Endothelial cell of umbilical vein (primary cell): ENCODE measurements at regions not wholly inside any gene's neighbourhood (a gene's known extent, or its start where the extent isn't known, plus 50 kb on each side); places are given as distances from the start of the nearest gene placed in this dataset.

ENCODE experiments used
- BruUV-seq: library from RNA; stranded (reverse); fragments of 400-500 nt; replicated peaks from 2 replicates; lab custom pipeline; 2021; lab: Mats Ljungman, UMichigan
- CTCF ChIA-PET: fragments of 300-600, 350-600 bp; sonication (Branson Sonifier 250); formaldehyde crosslinking; loops from one replicate; lab custom pipeline; 2021; ENCODE audit warnings: antibody characterized with exemption, inconsistent platforms; lab: Charles Lee
- POLR2A ChIA-PET: fragments of 300-600, 350-600 bp; sonication (Branson Sonifier 250); formaldehyde crosslinking; loops from one replicate; lab custom pipeline; 2021; ENCODE audit warnings: antibody characterized with exemption, inconsistent platforms; lab: Charles Lee
- DNase-seq: peaks from one replicate; pipeline ENCODE4 v3.0.0-alpha.2; 2011; ENCODE audit warnings: low read depth, low spot score
- FAIRE-seq: peaks from 2 replicates; lab custom pipeline; 2011; peaks lifted over from hg19 to GRCh38; lab: Jason Lieb, UNC
- H2AFZ ChIP-seq: 2 replicates; pipeline ENCODE4 v1.6.0; 2012; ENCODE audit warnings: low read depth, low read length, control low read depth, inconsistent platforms
- H3K27ac ChIP-seq: 2 replicates; pipeline ENCODE4 v1.5.1; 2011; ENCODE audit warnings: low read depth, mild to moderate bottlenecking, control low read depth, low read length, moderate library complexity; ENCODE audit not compliant: insufficient read depth
- H3K27me3 ChIP-seq, 2 experiments: 2 replicates each; pipeline versions ENCODE4 v1.6.0 to v1.6.1; 2011; ENCODE audit warnings: low read length in 2 of 2, mixed read lengths in 1 of 2; ENCODE audit not compliant: control insufficient read depth in 2 of 2, insufficient read depth in 2 of 2
- H3K36me3 ChIP-seq, 2 experiments: 2 replicates in 1 of 2; 3 replicates in 1 of 2; pipeline ENCODE4 v1.5.1; 2011; ENCODE audit warnings: low read length in 2 of 2, mild to moderate bottlenecking in 1 of 2, moderate library complexity in 1 of 2; ENCODE audit not compliant: control insufficient read depth in 2 of 2, insufficient read depth in 2 of 2; ENCODE audit errors: extremely low read depth in 1 of 2
- H3K4me1 ChIP-seq: 3 replicates; pipeline ENCODE4 v1.5.1; 2011; ENCODE audit warnings: mild to moderate bottlenecking, low read length; ENCODE audit not compliant: control insufficient read depth, insufficient read depth; ENCODE audit errors: extremely low read depth
- H3K4me2 ChIP-seq: 2 replicates; pipeline ENCODE4 v1.6.1; 2011; ENCODE audit warnings: low read length, control low read depth, mixed read lengths; ENCODE audit not compliant: insufficient read depth
- H3K4me3 ChIP-seq, 3 experiments: fragments of 200-600 bp in 1 of 3; sonication (generic), shearing (Covaris generic) in 1 of 3; replicated peaks in 1 of 3; 2 replicates each; pipeline ENCODE4 v1.5.1; 2011 to 2016; ENCODE audit warnings: control low read depth in 3 of 3, low read length in 3 of 3, mild to moderate bottlenecking in 2 of 3, inconsistent platforms in 1 of 3, low read depth in 1 of 3, moderate library complexity in 1 of 3; ENCODE audit not compliant: insufficient read depth in 1 of 3
- H3K79me2 ChIP-seq: 2 replicates; pipeline ENCODE4 v1.6.0; 2012; ENCODE audit warnings: low read length, inconsistent platforms; ENCODE audit not compliant: control insufficient read depth, insufficient read depth
- H3K9ac ChIP-seq: replicated peaks from 2 replicates; pipeline ENCODE3; 2011; ENCODE audit warnings: low read length, control low read depth; ENCODE audit not compliant: insufficient read depth; ENCODE audit errors: extremely low read depth
- H3K9me1 ChIP-seq: replicated peaks from 3 replicates; pipeline ENCODE4 v1.6.0; 2011; ENCODE audit warnings: mild to moderate bottlenecking, low read length; ENCODE audit not compliant: control insufficient read depth, insufficient read depth; ENCODE audit errors: extremely low read depth
- H3K9me3 ChIP-seq: replicated peaks from 2 replicates; pipeline ENCODE4 v1.5.1; 2012; ENCODE audit warnings: low read length, inconsistent platforms; ENCODE audit not compliant: control insufficient read depth, insufficient read depth
- H4K20me1 ChIP-seq: replicated peaks from 2 replicates; pipeline ENCODE3; 2011; ENCODE audit warnings: mild to moderate bottlenecking, low read length; ENCODE audit not compliant: control insufficient read depth, insufficient read depth; ENCODE audit errors: extremely low read depth
- EZH2 ChIP-seq: IDR thresholded peaks from 2 replicates; pipeline ENCODE4 v1.6.1; 2012; ENCODE audit warnings: borderline replicate concordance, low read depth, mild to moderate bottlenecking, moderate library complexity, low read length, inconsistent platforms; ENCODE audit not compliant: severe bottlenecking
- FOS ChIP-seq: IDR thresholded peaks from 2 replicates; pipeline ENCODE4 v1.6.1; 2011; ENCODE audit warnings: mild to moderate bottlenecking, low read length, moderate library complexity, borderline replicate concordance; ENCODE audit not compliant: insufficient read depth
- GATA2 ChIP-seq: IDR thresholded peaks from 2 replicates; pipeline ENCODE4 v1.7.0; 2011; ENCODE audit warnings: low read depth, mild to moderate bottlenecking, moderate library complexity, mixed read lengths, low read length; ENCODE audit not compliant: insufficient read length, insufficient read depth
- JUN ChIP-seq: IDR thresholded peaks from 2 replicates; pipeline ENCODE4 v1.6.1; 2011; ENCODE audit warnings: borderline replicate concordance, low read depth; ENCODE audit not compliant: insufficient read length, insufficient read depth
- MYC ChIP-seq: IDR thresholded peaks from one replicate; pipeline ENCODE4 v1.6.1; 2011; ENCODE audit warnings: mild to moderate bottlenecking, low read depth, low read length
- POLR2A ChIP-seq: IDR thresholded peaks from 2 replicates; pipeline ENCODE4 v1.6.1; 2012; ENCODE audit warnings: low read depth, mild to moderate bottlenecking, control low read depth, low read length
- POLR2AphosphoS5 ChIP-seq: IDR thresholded peaks from 2 replicates; pipeline ENCODE4 v1.6.1; 2012; ENCODE audit warnings: low read depth, mild to moderate bottlenecking, control low read depth, low read length, moderate library complexity; ENCODE audit not compliant: insufficient read depth
- dilution Hi-C: fragments of 300-500 bp; cut with MboI; formaldehyde crosslinking; loops from one replicate; pipeline ENCODE4 v1.15.0; 2019; ENCODE audit warnings: low sequenced_read_pairs; ENCODE audit not compliant: extremely low pct_ligation_motif_present
- intact Hi-C: fragments of 100-400 bp; cut with micrococcal nuclease; formaldehyde crosslinking; loops from one replicate; pipeline ENCODE4 v1.10.0; 2022
- TF ChIP-seq, protein P1 (sequence below), 2 donors: IDR thresholded peaks; 1 replicate in 1 of 2; 2 replicates in 1 of 2; pipeline ENCODE4 v1.5.1; 2011; ENCODE audit warnings: low read length in 2 of 2, mild to moderate bottlenecking in 2 of 2, moderate library complexity in 2 of 2, control low read depth in 1 of 2, inconsistent platforms in 1 of 2, low read depth in 1 of 2; ENCODE audit not compliant: insufficient read depth in 1 of 2; ENCODE audit errors: extremely low read depth in 1 of 2
- TF ChIP-seq, protein P2 (sequence below): IDR thresholded peaks from 2 replicates; pipeline ENCODE4 v1.6.1; 2011; ENCODE audit not compliant: insufficient read depth, insufficient read length

DNA sequence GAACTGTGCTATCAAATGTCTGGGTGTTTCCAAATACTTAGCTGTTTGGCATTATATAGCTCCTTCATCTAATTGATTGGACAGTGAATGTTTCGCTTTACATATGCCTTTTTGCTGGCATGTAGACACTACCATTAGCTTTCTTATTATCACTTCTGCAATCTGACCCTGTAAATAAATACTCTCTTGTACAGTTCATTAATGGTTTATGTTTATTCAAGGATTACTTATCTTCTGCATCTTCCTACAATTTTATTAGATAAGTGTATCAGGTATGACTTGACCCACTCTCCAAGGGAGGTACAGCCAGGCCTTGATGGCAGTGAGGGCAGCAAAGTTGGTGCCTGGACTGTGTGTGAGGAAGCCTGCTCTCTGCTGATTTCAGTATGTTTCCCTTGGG is 614.1 kb upstream of the SETBP1 start:
- no peak overlapping the region for H2AFZ ChIP-seq
- H3K9me3 ChIP-seq: no peaks in the 10 kb centered on the region
- dilution Hi-C loops (no loop called here), intact Hi-C loops (no loop called here)
- no peak overlapping the region for H3K9ac ChIP-seq
- no TSS peak for BruUV-seq
- no peaks in the 10 kb centered on the region for H3K27me3 ChIP-seq
- no peak overlapping the region for H3K4me3 ChIP-seq
- no peaks in the 10 kb centered on the region for H4K20me1 ChIP-seq
- no peaks in the 10 kb centered on the region for H3K9me1 ChIP-seq
- FAIRE-seq (no peak), DNase-seq (no peak)
- CTCF ChIA-PET: no interaction called here
- POLR2A ChIA-PET: no interaction called here
- H3K4me1 ChIP-seq: no peaks in the 10 kb centered on the region
- H3K27ac ChIP-seq: no peak overlapping the region
- no peak for TF ChIP-seq JUN
- no peak for TF ChIP-seq GATA2
- TF ChIP-seq EZH2: no peak
- TF ChIP-seq, protein P1, sequence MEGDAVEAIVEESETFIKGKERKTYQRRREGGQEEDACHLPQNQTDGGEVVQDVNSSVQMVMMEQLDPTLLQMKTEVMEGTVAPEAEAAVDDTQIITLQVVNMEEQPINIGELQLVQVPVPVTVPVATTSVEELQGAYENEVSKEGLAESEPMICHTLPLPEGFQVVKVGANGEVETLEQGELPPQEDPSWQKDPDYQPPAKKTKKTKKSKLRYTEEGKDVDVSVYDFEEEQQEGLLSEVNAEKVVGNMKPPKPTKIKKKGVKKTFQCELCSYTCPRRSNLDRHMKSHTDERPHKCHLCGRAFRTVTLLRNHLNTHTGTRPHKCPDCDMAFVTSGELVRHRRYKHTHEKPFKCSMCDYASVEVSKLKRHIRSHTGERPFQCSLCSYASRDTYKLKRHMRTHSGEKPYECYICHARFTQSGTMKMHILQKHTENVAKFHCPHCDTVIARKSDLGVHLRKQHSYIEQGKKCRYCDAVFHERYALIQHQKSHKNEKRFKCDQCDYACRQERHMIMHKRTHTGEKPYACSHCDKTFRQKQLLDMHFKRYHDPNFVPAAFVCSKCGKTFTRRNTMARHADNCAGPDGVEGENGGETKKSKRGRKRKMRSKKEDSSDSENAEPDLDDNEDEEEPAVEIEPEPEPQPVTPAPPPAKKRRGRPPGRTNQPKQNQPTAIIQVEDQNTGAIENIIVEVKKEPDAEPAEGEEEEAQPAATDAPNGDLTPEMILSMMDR (IDR thresholded peaks at IDR 0.05; ENCODE audit: extremely low read depth in 1 of 2, insufficient read depth in 1 of 2, low read depth in 1 of 2, low read length in 2 of 2): no peak
- no peak for TF ChIP-seq MYC
- TF ChIP-seq FOS: no peak
- TF ChIP-seq POLR2A: no peak
- TF ChIP-seq, protein P2, sequence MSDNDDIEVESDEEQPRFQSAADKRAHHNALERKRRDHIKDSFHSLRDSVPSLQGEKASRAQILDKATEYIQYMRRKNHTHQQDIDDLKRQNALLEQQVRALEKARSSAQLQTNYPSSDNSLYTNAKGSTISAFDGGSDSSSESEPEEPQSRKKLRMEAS: no peak
- TF ChIP-seq POLR2AphosphoS5: no peak
- H3K36me3 ChIP-seq: no peaks in the 10 kb centered on the region
- H3K4me2 ChIP-seq: no peak overlapping the region
- H3K79me2 ChIP-seq: no peaks in the 10 kb centered on the region
